PC-9 (cell line): ENCODE measurements at regions not wholly inside any gene's neighbourhood (a gene's known extent, or its start where the extent isn't known, plus 50 kb on each side); places are given as distances from the start of the nearest gene placed in this dataset.
A peak's percentile ranks its signal among the peaks of the same experiment; 100 is the strongest.

Experiments
- BruUV-seq: library from RNA; stranded (reverse); fragments of 400-500 nt; replicated peaks from 2 replicates; lab custom pipeline; 2021; lab: Mats Ljungman, UMichigan
- CTCF ChIA-PET: fragments of 300-600 bp; sonication (Branson Sonifier 250); formaldehyde crosslinking; loops from one replicate; lab custom pipeline; 2022; ENCODE audit warnings: antibody characterized with exemption; lab: Charles Lee
- POLR2A ChIA-PET: fragments of 300-600 bp; sonication (Branson Sonifier 250); formaldehyde crosslinking; loops from one replicate; lab custom pipeline; 2022; ENCODE audit warnings: antibody characterized with exemption; ENCODE audit not compliant: unreplicated experiment; lab: Charles Lee
- DNase-seq, 2 experiments: peaks; one replicate each; pipeline versions ENCODE4 v3.0.0 to v3.0.0-alpha.2; 2015 to 2022; ENCODE audit warnings: mixed read lengths in 1 of 2
- H2AFZ ChIP-seq: fragments of 200-600 bp; sonication (generic); 2 replicates; pipeline ENCODE4 v1.8.1; 2017; ENCODE audit warnings: antibody characterized with exemption
- H3F3A ChIP-seq: fragments of 200-600 bp; sonication (generic); 2 replicates; pipeline ENCODE4 v1.8.1; 2017; ENCODE audit warnings: antibody characterized with exemption, mild to moderate bottlenecking, low read depth; ENCODE audit not compliant: insufficient read depth
- H3K27ac ChIP-seq: fragments of 200-600 bp; sonication (generic); 2 replicates; pipeline ENCODE4 v1.6.1; 2016; ENCODE audit warnings: mixed run types
- H3K27me3 ChIP-seq: fragments of 200-600 bp; sonication (generic); 2 replicates; pipeline ENCODE4 v1.6.1; 2016; ENCODE audit warnings: low read depth, mixed run types; ENCODE audit not compliant: insufficient read depth
- H3K36me3 ChIP-seq: fragments of 200-600 bp; sonication (generic); 2 replicates; pipeline ENCODE4 v1.6.1; 2016; ENCODE audit warnings: low read depth, mixed run types
- H3K4me1 ChIP-seq: fragments of 200-600 bp; sonication (generic); replicated peaks from 2 replicates; pipeline ENCODE4 v1.6.1; 2016; ENCODE audit warnings: mixed run types; ENCODE audit not compliant: insufficient read depth
- H3K4me2 ChIP-seq: fragments of 200-600 bp; sonication (generic); 2 replicates; pipeline ENCODE4 v1.6.1; 2017; ENCODE audit warnings: mixed run types
- H3K4me3 ChIP-seq: fragments of 200-600 bp; sonication (generic); 2 replicates; pipeline ENCODE4 v1.6.1; 2016; ENCODE audit warnings: mixed run types
- H3K79me2 ChIP-seq: fragments of 200-600 bp; sonication (generic); 2 replicates; pipeline ENCODE4 v1.6.1; 2017; ENCODE audit warnings: low read depth, mixed run types
- H3K9me2 ChIP-seq: fragments of 200-600 bp; sonication (generic); 2 replicates; pipeline ENCODE4 v1.8.1; 2017; ENCODE audit warnings: mild to moderate bottlenecking; ENCODE audit not compliant: insufficient read depth
- H3K9me3 ChIP-seq: fragments of 200-600 bp; sonication (generic); 2 replicates; pipeline ENCODE4 v1.8.1; 2016; ENCODE audit warnings: low read depth; ENCODE audit not compliant: insufficient read depth
- H4K20me1 ChIP-seq: fragments of 200-600 bp; sonication (generic); 2 replicates; pipeline ENCODE4 v1.8.1; 2017; ENCODE audit not compliant: insufficient read depth
- EZH2 ChIP-seq: fragments of 200-600 bp; sonication (generic); IDR thresholded peaks from 2 replicates; pipeline ENCODE4 v1.8.0; 2017; ENCODE audit warnings: antibody characterized with exemption, low read depth
- intact Hi-C: fragments of 100-400 bp; cut with micrococcal nuclease; formaldehyde crosslinking; loops from one replicate; pipeline ENCODE4 v1.10.0; 2022; ENCODE audit not compliant: unreplicated experiment
- TF ChIP-seq, protein P1 (sequence below): fragments of 200-600 bp; sonication (generic); conservative IDR thresholded peaks from 2 replicates; pipeline ENCODE4 v1.6.1; 2017; ENCODE audit warnings: mixed run types, antibody characterized with exemption, mild to moderate bottlenecking, moderate library complexity

DNA sequence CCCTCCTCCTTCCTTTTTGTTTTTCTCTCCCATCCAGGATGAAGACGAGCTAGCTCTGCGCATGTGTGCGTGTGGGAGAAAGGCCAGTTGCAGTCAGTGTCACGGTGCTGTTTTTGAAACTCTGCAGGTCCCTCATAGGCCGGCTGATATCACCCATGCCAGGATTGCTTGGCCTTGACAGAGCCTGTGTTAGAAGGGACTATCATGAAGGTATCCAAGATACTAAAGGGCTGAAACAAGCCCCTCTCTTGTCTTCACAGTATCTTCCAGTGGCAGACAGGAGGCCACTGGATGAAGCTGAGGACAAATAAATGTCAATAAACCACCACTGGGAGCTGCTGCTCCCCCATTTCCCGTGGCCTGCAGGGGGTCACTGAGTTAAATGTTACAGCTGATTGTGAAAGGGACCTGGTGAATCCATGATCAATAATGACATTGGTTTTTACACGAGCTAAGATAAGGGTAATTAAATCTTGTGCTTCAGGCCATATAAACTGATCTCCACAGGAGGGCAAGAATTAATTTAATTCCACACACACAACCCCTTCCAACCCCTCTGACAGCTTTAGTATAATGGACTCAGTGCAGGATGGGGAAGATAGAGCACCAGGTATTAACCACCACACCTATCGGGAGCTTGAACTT, 64.6 kb upstream of the TARBP1 start:
- intact Hi-C loops: no loop called here
- Histone ChIP-seq H3K9me3 (no peaks in the 10 kb centered on the region), H3K4me2 (peak overlapping the region; percentile 63; the same call in 1 of the 2 replicates), H2AFZ (no peak overlapping the region), H3K27me3 (no peaks in the 10 kb centered on the region), H3K27ac (peak overlapping the region; percentile 69), H3K36me3 (no peaks in the 10 kb centered on the region), H3K79me2 (no peaks in the 10 kb centered on the region), H3F3A (peaks cover 14% of the 10 kb centered on the region; the same call in 1 of the 2 replicates), H3K9me2 (no peaks in the 10 kb centered on the region), H3K4me3 (no peak overlapping the region), H3K4me1 (peaks cover 28% of the 10 kb centered on the region), H4K20me1 (no peaks in the 10 kb centered on the region)
- ChIA-PET POLR2A (no interaction called here), CTCF (interaction anchor here (0.6 kb wide), 1 partner anchor 44 kb away, joined by 3 read pairs; no protein-coding TSS in a partner anchor)
- TF ChIP-seq, protein P1, sequence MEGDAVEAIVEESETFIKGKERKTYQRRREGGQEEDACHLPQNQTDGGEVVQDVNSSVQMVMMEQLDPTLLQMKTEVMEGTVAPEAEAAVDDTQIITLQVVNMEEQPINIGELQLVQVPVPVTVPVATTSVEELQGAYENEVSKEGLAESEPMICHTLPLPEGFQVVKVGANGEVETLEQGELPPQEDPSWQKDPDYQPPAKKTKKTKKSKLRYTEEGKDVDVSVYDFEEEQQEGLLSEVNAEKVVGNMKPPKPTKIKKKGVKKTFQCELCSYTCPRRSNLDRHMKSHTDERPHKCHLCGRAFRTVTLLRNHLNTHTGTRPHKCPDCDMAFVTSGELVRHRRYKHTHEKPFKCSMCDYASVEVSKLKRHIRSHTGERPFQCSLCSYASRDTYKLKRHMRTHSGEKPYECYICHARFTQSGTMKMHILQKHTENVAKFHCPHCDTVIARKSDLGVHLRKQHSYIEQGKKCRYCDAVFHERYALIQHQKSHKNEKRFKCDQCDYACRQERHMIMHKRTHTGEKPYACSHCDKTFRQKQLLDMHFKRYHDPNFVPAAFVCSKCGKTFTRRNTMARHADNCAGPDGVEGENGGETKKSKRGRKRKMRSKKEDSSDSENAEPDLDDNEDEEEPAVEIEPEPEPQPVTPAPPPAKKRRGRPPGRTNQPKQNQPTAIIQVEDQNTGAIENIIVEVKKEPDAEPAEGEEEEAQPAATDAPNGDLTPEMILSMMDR: no peak
- TF ChIP-seq EZH2: no peak
- no peak for DNase-seq
- no TSS peak for BruUV-seq

DNA sequence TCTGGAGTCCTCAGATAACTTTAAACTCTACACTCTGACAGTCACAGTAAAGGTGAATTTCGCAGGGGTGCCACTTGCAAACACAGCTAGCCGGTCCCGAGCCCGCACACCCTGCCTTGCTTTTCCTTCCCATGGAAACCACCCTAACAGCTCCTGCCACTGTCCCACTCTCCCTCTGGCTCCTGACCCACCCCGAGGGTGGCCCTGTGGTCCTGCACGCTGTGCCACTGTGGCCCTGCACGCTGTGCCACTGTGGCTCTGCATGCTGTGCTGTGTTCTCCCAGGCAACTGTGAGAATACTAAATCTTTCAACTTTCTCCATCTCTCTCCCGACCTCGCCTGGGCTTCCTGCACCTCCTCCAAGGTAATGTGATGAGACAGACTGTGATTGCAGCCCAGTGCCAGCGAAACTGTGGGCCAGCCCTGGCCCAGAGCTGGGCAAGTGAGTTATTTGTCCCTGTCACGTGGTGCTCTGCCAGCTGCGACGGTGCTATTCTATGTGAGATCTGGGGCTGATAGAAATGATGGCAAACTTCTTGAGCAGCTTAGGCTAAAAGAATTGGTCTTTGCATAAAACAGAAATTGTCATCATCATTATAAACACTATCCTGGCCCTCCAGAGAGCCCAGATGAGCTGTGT, 63.4 kb upstream of the TARBP1 start:
- peaks cover 28% of the 10 kb centered on the region for H3K4me1 ChIP-seq
- no peaks in the 10 kb centered on the region for H3K36me3 ChIP-seq
- TF ChIP-seq EZH2: no peak
- ChIA-PET POLR2A (no interaction called here), CTCF (interaction anchor here (0.5 kb wide), 1 partner anchor 620 kb away, joined by 7 read pairs; no protein-coding TSS in a partner anchor)
- intact Hi-C loops: no loop called here
- no peaks in the 10 kb centered on the region for H3K27me3 ChIP-seq
- peaks cover 14% of the 10 kb centered on the region; the same call in 1 of the 2 replicates for H3F3A ChIP-seq
- no peak overlapping the region for H3K4me2 ChIP-seq
- no TSS peak for BruUV-seq
- no peaks in the 10 kb centered on the region for H4K20me1 ChIP-seq
- no peaks in the 10 kb centered on the region for H3K79me2 ChIP-seq
- no peak overlapping the region for H3K27ac ChIP-seq
- no peaks in the 10 kb centered on the region for H3K9me3 ChIP-seq
- no peaks in the 10 kb centered on the region for H3K9me2 ChIP-seq
- no peak overlapping the region for H2AFZ ChIP-seq
- DNase-seq: no peak
- H3K4me3 ChIP-seq: no peak overlapping the region

DNA sequence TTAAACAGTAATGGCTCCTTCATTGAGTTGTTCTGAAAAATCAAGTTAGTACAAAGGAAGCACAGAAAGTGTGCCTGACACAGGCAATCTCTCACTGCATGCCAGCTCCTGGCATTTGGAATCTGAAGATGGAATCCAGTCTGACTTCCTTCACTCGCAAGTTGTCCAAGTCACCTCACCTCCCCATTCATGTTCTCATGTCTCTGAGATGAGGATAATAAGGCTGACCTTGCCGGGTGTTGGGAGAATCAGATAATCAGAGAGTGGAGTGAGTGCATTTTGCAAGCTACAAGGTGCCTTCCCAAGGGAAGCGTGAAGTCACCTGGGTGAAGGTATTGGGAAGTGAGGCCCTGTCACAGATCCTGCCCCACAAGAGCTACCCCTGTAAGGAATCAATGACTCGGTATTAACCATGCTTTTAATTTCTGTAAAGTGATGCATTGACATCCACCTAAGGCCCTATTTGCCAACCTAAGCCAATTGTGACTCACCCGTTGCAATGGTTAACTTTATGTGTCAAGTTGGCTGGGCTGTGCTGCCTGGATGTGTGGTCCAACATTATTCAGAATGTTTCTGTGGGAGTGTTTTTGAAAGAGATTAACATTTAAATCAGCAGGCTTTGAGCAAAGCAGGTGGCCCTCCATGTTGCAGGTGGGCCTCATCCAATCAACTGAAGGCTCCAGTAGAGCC, 62.5 kb upstream of the TARBP1 start:
- Histone ChIP-seq H3K27ac (no peak overlapping the region), H3K79me2 (no peaks in the 10 kb centered on the region), H3K4me1 (peaks cover 28% of the 10 kb centered on the region), H3K27me3 (no peaks in the 10 kb centered on the region), H3F3A (peaks cover 14% of the 10 kb centered on the region; the same call in 1 of the 2 replicates), H3K4me2 (no peak overlapping the region), H3K36me3 (no peaks in the 10 kb centered on the region), H2AFZ (no peak overlapping the region), H3K9me2 (no peaks in the 10 kb centered on the region), H3K4me3 (no peak overlapping the region), H4K20me1 (no peaks in the 10 kb centered on the region), H3K9me3 (no peaks in the 10 kb centered on the region)
- peak in 1 of 2 experiments; percentile 52 for DNase-seq
- CTCF ChIA-PET: interaction anchor here (0.6 kb wide), 1 partner anchor 9 kb away, joined by 3 read pairs; no protein-coding TSS in a partner anchor
- no peak for TF ChIP-seq EZH2
- TF ChIP-seq, protein P1: no peak
- intact Hi-C loops: no loop called here
- POLR2A ChIA-PET: interaction anchor here (0.8 kb wide), 1 partner anchor 42 kb away, joined by 3 read pairs; no protein-coding TSS in a partner anchor
- BruUV-seq: no TSS peak
